GM19043 (cell line): ENCODE measurements at regions not wholly inside any gene's neighbourhood (a gene's known extent, or its start where the extent isn't known, plus 50 kb on each side); places are given as distances from the start of the nearest gene placed in this dataset.
"Not testable (repeated sequence)": the region's sequence is repeated elsewhere in the genome, so short reads cannot be mapped to it uniquely, and the experiment has no call there.

Source experiments
- ATAC-seq: cut with Tn5 transposase; IDR thresholded peaks from one replicate; pipeline ENCODE4 v1.9.1; 2021; ENCODE audit warnings: low read depth; ENCODE audit not compliant: unreplicated experiment

DNA sequence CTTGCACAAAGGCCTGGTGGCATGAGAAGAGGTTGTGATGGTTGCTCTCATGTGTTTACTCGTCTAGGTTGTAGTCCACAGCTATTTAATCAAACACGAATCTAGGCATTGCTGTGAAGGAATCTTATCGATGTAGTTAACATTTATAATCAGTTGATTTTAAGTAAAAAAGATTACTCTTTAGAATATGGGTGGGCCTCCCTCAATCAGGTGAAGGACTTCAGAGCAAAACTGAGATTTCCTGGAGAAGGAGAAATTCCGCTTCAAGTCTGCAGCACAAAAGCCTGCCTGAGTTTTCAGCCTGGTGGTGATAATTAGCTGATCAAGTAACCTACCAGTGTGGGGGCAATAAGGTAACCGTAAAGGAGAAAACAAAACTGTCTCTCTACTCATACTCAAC is 523.6 kb downstream of the GRIN2A start:
- ATAC-seq, result no peak

DNA sequence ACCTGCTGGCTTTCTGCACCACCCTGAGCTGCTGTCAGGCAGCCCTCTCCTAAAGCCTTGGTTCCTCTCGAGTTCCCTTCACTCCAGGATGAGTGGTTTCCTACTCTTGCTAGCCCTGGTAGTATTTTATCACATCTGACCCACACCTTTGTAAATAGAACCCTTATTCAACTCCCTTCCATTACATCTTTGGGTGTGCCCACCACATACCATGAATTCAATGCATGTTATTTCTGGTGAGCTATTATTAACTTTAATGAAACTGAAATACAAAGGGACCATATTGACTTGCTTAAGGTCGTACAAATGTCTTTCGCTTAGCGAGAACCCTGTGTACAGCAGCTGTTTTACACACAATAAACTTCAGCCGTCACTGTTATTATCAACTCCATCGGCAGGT is 521.3 kb downstream of the GRIN2A start:
- ATAC-seq, result no peak

GRCh38 chr16:9661336-9662017 is 520.8 kb downstream of the GRIN2A start:
- ATAC-seq, result no peak

DNA sequence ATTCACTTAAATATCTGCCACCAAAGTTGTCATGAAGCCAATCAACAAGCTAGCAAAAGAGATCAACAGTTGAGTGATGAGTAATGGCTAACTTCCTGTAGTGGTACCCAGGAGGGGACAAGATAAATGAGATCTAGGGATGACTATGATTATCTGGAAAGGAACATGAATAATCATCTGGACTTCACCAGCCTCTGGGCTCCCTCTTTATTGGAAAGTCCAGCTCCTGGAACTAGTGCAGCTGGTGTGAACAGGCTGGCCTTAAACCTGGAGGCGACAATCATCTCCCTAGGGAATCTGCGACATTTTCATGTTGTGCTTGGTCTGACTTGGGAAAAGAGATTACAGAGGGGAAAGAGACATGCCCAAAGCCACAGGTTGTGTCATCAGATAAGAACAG is 518.6 kb downstream of the GRIN2A start:
- no peak for ATAC-seq

DNA sequence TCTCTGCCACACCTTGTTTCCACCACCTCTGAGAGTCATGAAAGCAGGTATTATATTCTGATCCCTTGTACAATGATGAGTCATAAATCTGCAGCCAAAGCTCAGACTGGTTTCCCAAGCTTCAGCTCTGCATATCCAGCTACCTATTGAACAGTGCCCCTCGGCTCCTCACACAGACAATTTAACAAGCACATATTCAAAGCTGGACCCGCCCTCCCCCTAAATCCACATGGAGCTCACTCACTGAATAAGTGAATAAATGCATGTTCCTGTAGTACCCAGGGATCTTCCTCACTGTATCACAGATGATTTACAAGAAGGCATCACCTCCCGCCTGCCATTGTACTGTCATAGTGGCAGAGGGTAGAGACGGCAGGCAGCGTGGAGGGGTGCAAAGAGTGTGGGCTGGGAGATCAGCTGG is 516.4 kb downstream of the GRIN2A start:
- no peak for ATAC-seq

- ATAC-seq, result no peak
Observed at GRCh38 chr16:9666834-9667480, 515.3 kb downstream of the GRIN2A start.

DNA sequence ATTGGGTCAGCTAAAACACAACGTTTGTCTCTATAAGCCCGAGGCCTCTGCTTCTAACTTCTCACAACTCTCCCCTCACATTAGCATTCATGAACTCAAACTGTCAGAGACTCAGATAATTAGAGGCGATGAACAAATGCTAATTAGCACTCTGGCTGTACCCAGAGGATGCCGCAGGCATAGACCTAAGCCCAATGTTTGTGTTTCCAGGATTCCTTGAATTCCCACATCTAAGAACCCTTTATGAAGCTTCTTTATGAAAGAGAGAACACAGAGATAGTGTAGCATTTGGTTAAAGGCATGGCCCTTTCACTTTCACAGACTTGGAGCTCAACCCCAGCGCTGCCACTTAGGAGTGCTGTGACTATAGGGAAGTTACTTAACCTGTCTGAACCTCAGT is 512.2 kb downstream of the GRIN2A start:
- no peak for ATAC-seq

- not testable (repeated sequence) for ATAC-seq
Observed at GRCh38 chr16:9670616-9671015, 511.6 kb downstream of the GRIN2A start.

DNA sequence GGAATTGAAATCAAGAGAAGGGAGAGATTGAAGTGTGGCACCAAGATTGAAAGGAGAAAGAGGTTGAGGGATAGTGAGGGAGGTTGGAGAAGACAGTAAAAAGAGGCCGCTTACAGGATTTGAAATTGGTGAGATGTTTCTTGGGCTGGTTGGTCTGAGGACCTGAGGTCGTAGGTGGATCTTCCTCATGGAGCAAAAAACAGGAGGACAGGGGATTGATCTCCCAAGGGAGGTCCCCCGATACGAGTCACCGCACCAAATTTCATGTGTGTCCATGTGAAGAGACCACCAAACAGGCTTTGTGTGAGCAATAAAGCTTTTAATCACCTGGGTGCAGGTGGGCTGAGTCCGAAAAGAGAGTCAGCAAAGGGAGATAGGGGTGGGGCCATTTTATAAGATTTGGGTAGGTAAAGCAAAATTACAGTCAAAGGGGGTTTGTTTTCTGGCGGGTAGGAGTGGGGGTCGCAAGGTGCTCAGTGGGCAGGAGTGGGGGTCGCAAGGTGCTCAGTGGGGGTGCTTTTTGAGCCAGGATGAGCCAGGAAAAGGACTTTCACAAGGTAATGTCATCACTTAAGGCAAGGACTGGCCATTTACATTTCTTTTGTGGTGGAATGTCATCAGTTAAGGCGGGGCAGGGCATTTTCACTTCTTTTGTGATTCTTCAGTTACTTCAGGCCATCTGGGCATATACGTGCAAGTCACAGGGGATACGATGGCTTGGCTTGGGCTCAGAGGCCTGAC is 505.5 kb downstream of the GRIN2A start:
- not testable (repeated sequence) for ATAC-seq

DNA sequence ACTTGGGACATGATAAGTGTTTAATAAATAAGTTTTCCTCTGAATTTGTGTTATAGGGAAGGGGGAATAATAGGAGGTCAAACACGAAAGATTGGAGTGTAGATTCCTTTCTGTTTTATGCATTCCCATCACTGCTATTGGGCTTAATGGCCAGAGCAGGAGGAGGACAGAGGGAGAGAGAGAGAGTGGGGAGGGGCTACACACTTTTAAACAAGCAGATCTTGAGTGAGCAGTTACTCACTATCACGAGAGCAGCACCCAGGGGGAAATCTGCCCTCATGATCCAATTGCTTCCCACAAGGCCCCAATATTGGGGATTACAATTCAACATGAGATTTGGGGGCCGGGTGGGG is 505.0 kb downstream of the GRIN2A start:
- no peak for ATAC-seq

DNA sequence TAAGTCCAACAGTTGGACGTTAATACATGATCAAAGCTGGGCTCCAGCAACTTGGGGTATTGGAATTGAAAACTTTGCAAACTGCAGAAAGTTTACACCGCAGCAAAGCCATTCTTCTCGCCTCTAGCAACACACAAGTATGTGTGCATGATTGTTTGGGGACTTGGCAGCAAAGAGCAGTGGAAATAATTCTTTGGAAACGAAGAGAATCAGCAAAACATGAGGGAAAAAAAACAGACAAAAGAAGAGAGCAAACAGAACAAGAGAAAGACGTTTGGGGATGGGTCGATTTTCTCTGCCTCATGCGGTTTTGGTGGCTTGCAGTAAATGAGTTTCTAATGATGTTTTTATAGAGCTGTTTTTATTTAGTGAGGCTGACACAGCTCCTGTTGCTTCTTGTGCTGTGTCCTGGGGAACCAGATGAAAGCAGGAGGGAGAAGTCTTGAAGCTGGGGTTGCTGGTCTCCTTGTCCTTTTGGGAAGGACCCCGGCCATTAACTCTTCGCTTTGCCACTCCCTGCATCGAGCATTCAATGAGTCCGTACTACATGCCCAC is 502.9 kb downstream of the GRIN2A start:
- ATAC-seq, result no peak

- ATAC-seq, result no peak
Observed at GRCh38 chr16:9680019-9680655, 502.1 kb downstream of the GRIN2A start.

- ATAC-seq, result no peak
Observed at GRCh38 chr16:9680968-9681367, 501.3 kb downstream of the GRIN2A start.

- ATAC-seq, result no peak
Observed at GRCh38 chr16:9681508-9681907, 500.7 kb downstream of the GRIN2A start.

GRCh38 chr16:9682320-9682719 is 499.9 kb downstream of the GRIN2A start:
- ATAC-seq, result no peak

- no peak for ATAC-seq
Observed at GRCh38 chr16:9683677-9684076, 498.6 kb downstream of the GRIN2A start.

DNA sequence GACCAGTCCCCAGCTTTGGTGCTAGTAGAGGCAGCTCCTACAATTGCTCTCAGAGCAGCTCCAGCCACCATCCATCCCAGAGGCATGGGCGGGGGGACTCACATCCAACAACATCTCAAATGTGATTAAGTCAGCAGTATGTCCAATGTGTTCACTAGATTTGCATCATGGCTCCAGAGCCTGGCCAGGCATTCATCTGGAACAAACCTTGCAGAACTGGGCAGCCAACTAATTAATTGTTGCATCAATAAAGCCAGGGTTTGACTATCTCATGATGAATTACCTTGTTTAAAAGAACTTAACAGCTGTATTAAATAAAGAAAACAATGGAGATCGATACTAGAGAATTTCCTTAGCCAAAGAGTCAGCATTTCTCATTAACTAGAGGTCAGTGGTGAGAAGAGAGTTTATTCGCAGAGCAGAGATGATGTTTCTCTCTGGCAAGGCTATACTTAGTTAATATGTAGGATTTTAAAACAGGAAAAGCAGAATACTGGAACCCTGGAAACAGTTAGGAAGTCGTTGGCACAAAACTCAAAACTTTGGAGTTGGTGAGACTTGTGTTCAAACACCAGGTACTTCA is 494.4 kb downstream of the GRIN2A start:
- ATAC-seq, result no peak

DNA sequence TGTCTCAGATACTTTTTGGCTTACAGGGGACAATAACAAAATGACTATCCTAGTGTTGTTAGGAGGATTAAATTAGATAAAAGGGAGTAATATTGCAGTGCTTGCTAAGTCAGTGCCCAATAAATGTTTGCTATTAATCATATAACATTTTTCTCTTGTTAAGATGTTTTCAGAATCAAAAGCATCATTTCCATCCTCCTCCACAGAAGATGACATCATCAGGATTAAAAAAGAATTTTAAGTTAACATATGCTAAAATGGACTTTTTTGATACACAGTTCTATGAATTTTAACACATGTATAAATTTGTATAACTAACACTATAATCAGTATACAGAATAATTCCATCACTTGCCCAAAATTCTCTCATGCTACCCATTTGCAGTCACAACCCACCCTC is 492.6 kb downstream of the GRIN2A start:
- no peak for ATAC-seq

DNA sequence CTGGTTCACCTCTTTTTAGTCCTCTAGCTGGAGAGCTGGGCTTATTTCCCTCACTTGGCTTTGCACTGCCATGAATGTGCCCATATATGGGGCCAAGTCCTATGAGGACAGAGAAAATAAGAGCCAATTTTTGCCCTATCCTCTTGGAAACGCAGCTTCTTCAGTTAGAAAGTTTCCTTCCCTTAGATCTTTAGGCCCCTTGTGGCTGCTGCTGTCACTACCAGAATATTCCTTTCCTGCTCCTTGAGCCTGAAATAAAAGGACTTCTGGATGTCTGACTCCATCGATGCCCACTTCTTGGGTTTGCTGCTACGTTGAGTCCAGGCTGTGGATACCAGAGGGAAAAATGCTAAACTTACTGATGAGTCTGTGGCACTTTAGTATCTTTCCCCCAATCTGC is 487.1 kb downstream of the GRIN2A start:
- ATAC-seq, result no peak
